ENCODE measurements at regions not wholly inside any gene's neighbourhood (a gene's known extent, or its start where the extent isn't known, plus 50 kb on each side); places are given as distances from the start of the nearest gene placed in this dataset.

- no peak overlapping the region for H3K4me3 Mint-ChIP-seq
- H3K27ac Mint-ChIP-seq, result no peak overlapping the region
- H3K9me3 Mint-ChIP-seq, result no peaks in the 10 kb centered on the region
- no peaks in the 10 kb centered on the region for H3K4me1 Mint-ChIP-seq
- no peak for ATAC-seq
- H3K27me3 Mint-ChIP-seq, result no peaks in the 10 kb centered on the region
- peaks cover 17% of the 10 kb centered on the region for H3K36me3 Mint-ChIP-seq
Observed at GRCh38 chr18:23391156-23391555, 61.9 kb upstream of the RIOK3 start.

GRCh38 chr18:23397907-23398306 lies 55.2 kb upstream of the RIOK3 start:
- no peak for ATAC-seq
- no peak overlapping the region for H3K27ac Mint-ChIP-seq
- no peaks in the 10 kb centered on the region for H3K9me3 Mint-ChIP-seq
- H3K36me3 Mint-ChIP-seq, result peaks cover 45% of the 10 kb centered on the region
- no peaks in the 10 kb centered on the region for H3K4me1 Mint-ChIP-seq
- H3K4me3 Mint-ChIP-seq, result no peak overlapping the region
- no peaks in the 10 kb centered on the region for H3K27me3 Mint-ChIP-seq

- peaks cover 3% of the 10 kb centered on the region for H3K9me3 Mint-ChIP-seq
- no peak overlapping the region for H3K4me3 Mint-ChIP-seq
- no peak for ATAC-seq
- H3K27me3 Mint-ChIP-seq, result no peaks in the 10 kb centered on the region
- H3K27ac Mint-ChIP-seq, result no peak overlapping the region
- peaks cover 46% of the 10 kb centered on the region for H3K36me3 Mint-ChIP-seq
- H3K4me1 Mint-ChIP-seq, result no peaks in the 10 kb centered on the region
Observed at GRCh38 chr18:23398401-23398800, 54.7 kb upstream of the RIOK3 start.

GRCh38 chr18:23399067-23399466 lies 54.0 kb upstream of the RIOK3 start:
- H3K27ac Mint-ChIP-seq, result no peak overlapping the region
- no peak overlapping the region for H3K4me3 Mint-ChIP-seq
- H3K36me3 Mint-ChIP-seq, result peaks cover 45% of the 10 kb centered on the region
- H3K9me3 Mint-ChIP-seq, result peaks cover 3% of the 10 kb centered on the region
- no peaks in the 10 kb centered on the region for H3K27me3 Mint-ChIP-seq
- H3K4me1 Mint-ChIP-seq, result no peaks in the 10 kb centered on the region
- ATAC-seq, result no peak

GRCh38 chr18:23400918-23401317 lies 52.2 kb upstream of the RIOK3 start:
- Mint-ChIP-seq H3K36me3 (peaks cover 48% of the 10 kb centered on the region), H3K9me3 (peaks cover 3% of the 10 kb centered on the region), H3K27ac (no peak overlapping the region), H3K4me3 (no peak overlapping the region), H3K4me1 (no peaks in the 10 kb centered on the region), H3K27me3 (no peaks in the 10 kb centered on the region)
- no peak for ATAC-seq

- Mint-ChIP-seq H3K27me3 (no peaks in the 10 kb centered on the region), H3K27ac (no peak overlapping the region), H3K9me3 (peaks cover 3% of the 10 kb centered on the region), H3K36me3 (peaks cover 42% of the 10 kb centered on the region), H3K4me3 (no peak overlapping the region), H3K4me1 (no peaks in the 10 kb centered on the region)
- no peak for ATAC-seq
Observed at GRCh38 chr18:23401400-23402347, 51.4 kb upstream of the RIOK3 start.
